Activated naive CD8-positive, alpha-beta T cell treated with anti-CD3 and anti-CD28 coated beads for 36 hours (primary cell): ENCODE measurements at regions not wholly inside any gene's neighbourhood (a gene's known extent, or its start where the extent isn't known, plus 50 kb on each side); places are given as distances from the start of the nearest gene placed in this dataset.
"Not testable (repeated sequence)": the region's sequence is repeated elsewhere in the genome, so short reads cannot be mapped to it uniquely, and the experiment has no call there.

ENCODE experiments used
- DNase-seq: peaks from one replicate; pipeline ENCODE4 v3.0.0; 2021
- H3K27ac Mint-ChIP-seq: one replicate; pipeline ENCODE4 v1.8.0; 2022; ENCODE audit warnings: mild to moderate bottlenecking, moderate library complexity, mixed read lengths
- H3K27me3 Mint-ChIP-seq: one replicate; pipeline ENCODE4 v1.8.0; 2022; ENCODE audit warnings: mild to moderate bottlenecking, mixed read lengths
- H3K36me3 Mint-ChIP-seq: one replicate; pipeline ENCODE4 v1.8.0; 2021; ENCODE audit warnings: mild to moderate bottlenecking, mixed read lengths
- H3K4me1 Mint-ChIP-seq: one replicate; pipeline ENCODE4 v1.8.0; 2021; ENCODE audit warnings: mixed read lengths
- H3K4me3 Mint-ChIP-seq: one replicate; pipeline ENCODE4 v1.8.0; 2022; ENCODE audit warnings: mild to moderate bottlenecking, moderate library complexity, mixed read lengths
- H3K9me3 Mint-ChIP-seq: one replicate; pipeline ENCODE4 v1.8.0; 2022; ENCODE audit warnings: mixed read lengths

- Mint-ChIP-seq H3K9me3 (no peaks in the 10 kb centered on the region), H3K27me3 (peaks cover 34% of the 10 kb centered on the region), H3K4me1 (no peaks in the 10 kb centered on the region), H3K36me3 (no peaks in the 10 kb centered on the region), H3K27ac (no peak overlapping the region), H3K4me3 (no peak overlapping the region)
- DNase-seq: no peak
These were observed 78.1 kb upstream of the ANXA1 start for GRCh38 chr9:73073337-73074175.

GRCh38 chr9:73067074-73067473 is 84.6 kb upstream of the ANXA1 start:
- no peak for DNase-seq
- Mint-ChIP-seq H3K27ac (no peak overlapping the region), H3K4me3 (no peak overlapping the region)

GRCh38 chr9:73065439-73065838 is 86.2 kb upstream of the ANXA1 start:
- H3K4me3 Mint-ChIP-seq: no peak overlapping the region

More at GRCh38 chr9:73067074-73067473, 84.6 kb upstream of the ANXA1 start:
- no peaks in the 10 kb centered on the region for H3K9me3 Mint-ChIP-seq
- no peaks in the 10 kb centered on the region for H3K4me1 Mint-ChIP-seq
- H3K27me3 Mint-ChIP-seq: peaks cover 19% of the 10 kb centered on the region
- no peaks in the 10 kb centered on the region for H3K36me3 Mint-ChIP-seq

GRCh38 chr9:73064315-73064714 is 87.3 kb upstream of the ANXA1 start:
- DNase-seq: no peak
- no peak overlapping the region for H3K4me3 Mint-ChIP-seq
- no peaks in the 10 kb centered on the region for H3K36me3 Mint-ChIP-seq
- H3K9me3 Mint-ChIP-seq: no peaks in the 10 kb centered on the region
- H3K27ac Mint-ChIP-seq: no peak overlapping the region
- no peaks in the 10 kb centered on the region for H3K27me3 Mint-ChIP-seq
- H3K4me1 Mint-ChIP-seq: no peaks in the 10 kb centered on the region

More at GRCh38 chr9:73065439-73065838, 86.2 kb upstream of the ANXA1 start:
- Mint-ChIP-seq H3K4me1 (no peaks in the 10 kb centered on the region), H3K27me3 (peaks cover 8% of the 10 kb centered on the region), H3K27ac (no peak overlapping the region), H3K9me3 (no peaks in the 10 kb centered on the region), H3K36me3 (no peaks in the 10 kb centered on the region)
- no peak for DNase-seq

GRCh38 chr9:73061146-73061545 is 90.5 kb upstream of the ANXA1 start:
- H3K27ac Mint-ChIP-seq: no peak overlapping the region

GRCh38 chr9:73059247-73059646 is 92.4 kb upstream of the ANXA1 start:
- Mint-ChIP-seq H3K27me3 (no peaks in the 10 kb centered on the region), H3K4me3 (no peak overlapping the region), H3K9me3 (no peaks in the 10 kb centered on the region), H3K4me1 (no peaks in the 10 kb centered on the region), H3K36me3 (no peaks in the 10 kb centered on the region), H3K27ac (no peak overlapping the region)
- DNase-seq: no peak

More at GRCh38 chr9:73061146-73061545, 90.5 kb upstream of the ANXA1 start:
- no peak for DNase-seq
- Mint-ChIP-seq H3K4me3 (no peak overlapping the region), H3K4me1 (no peaks in the 10 kb centered on the region), H3K36me3 (no peaks in the 10 kb centered on the region), H3K27me3 (no peaks in the 10 kb centered on the region), H3K9me3 (no peaks in the 10 kb centered on the region)

- Mint-ChIP-seq H3K27ac (no peak overlapping the region), H3K9me3 (no peaks in the 10 kb centered on the region), H3K4me3 (no peak overlapping the region), H3K36me3 (no peaks in the 10 kb centered on the region), H3K27me3 (peaks cover 5% of the 10 kb centered on the region), H3K4me1 (peaks cover 2% of the 10 kb centered on the region)
- DNase-seq: no peak
These were observed 95.4 kb upstream of the ANXA1 start for GRCh38 chr9:73056245-73056644.

GRCh38 chr9:73054091-73054490 is 97.6 kb upstream of the ANXA1 start:
- H3K27me3 Mint-ChIP-seq: peaks cover 8% of the 10 kb centered on the region
- H3K36me3 Mint-ChIP-seq: no peaks in the 10 kb centered on the region
- H3K27ac Mint-ChIP-seq: no peak overlapping the region
- no peaks in the 10 kb centered on the region for H3K9me3 Mint-ChIP-seq
- H3K4me1 Mint-ChIP-seq: peaks cover 2% of the 10 kb centered on the region
- no peak overlapping the region for H3K4me3 Mint-ChIP-seq
- no peak for DNase-seq

- Mint-ChIP-seq H3K4me3 (no peak overlapping the region), H3K27me3 (peaks cover 8% of the 10 kb centered on the region), H3K9me3 (no peaks in the 10 kb centered on the region), H3K27ac (no peak overlapping the region), H3K4me1 (peaks cover 2% of the 10 kb centered on the region), H3K36me3 (no peaks in the 10 kb centered on the region)
- DNase-seq: no peak
These were observed 98.1 kb upstream of the ANXA1 start for GRCh38 chr9:73053543-73053942.

GRCh38 chr9:73050887-73051550 is 98.2 kb upstream of the ALDH1A1 start:
- Mint-ChIP-seq H3K9me3 (no peaks in the 10 kb centered on the region), H3K4me3 (no peak overlapping the region), H3K4me1 (peaks cover 2% of the 10 kb centered on the region), H3K27ac (no peak overlapping the region), H3K27me3 (peaks cover 9% of the 10 kb centered on the region), H3K36me3 (no peaks in the 10 kb centered on the region)
- no peak for DNase-seq

- no peak overlapping the region for H3K27ac Mint-ChIP-seq
- no peak for DNase-seq
- H3K4me3 Mint-ChIP-seq: no peak overlapping the region
- H3K4me1 Mint-ChIP-seq: peaks cover 2% of the 10 kb centered on the region
- no peaks in the 10 kb centered on the region for H3K9me3 Mint-ChIP-seq
- no peaks in the 10 kb centered on the region for H3K36me3 Mint-ChIP-seq
- H3K27me3 Mint-ChIP-seq: peaks cover 11% of the 10 kb centered on the region
These were observed 97.4 kb upstream of the ALDH1A1 start for GRCh38 chr9:73050065-73050816.

GRCh38 chr9:73049280-73049679 is 96.4 kb upstream of the ALDH1A1 start:
- Mint-ChIP-seq H3K9me3 (no peaks in the 10 kb centered on the region), H3K4me3 (no peak overlapping the region), H3K4me1 (peaks cover 2% of the 10 kb centered on the region), H3K27ac (no peak overlapping the region), H3K27me3 (peaks cover 11% of the 10 kb centered on the region), H3K36me3 (no peaks in the 10 kb centered on the region)
- no peak for DNase-seq

GRCh38 chr9:73046769-73047168 is 93.9 kb upstream of the ALDH1A1 start:
- DNase-seq: no peak
- no peaks in the 10 kb centered on the region for H3K36me3 Mint-ChIP-seq

GRCh38 chr9:73044776-73045175 is 91.9 kb upstream of the ALDH1A1 start:
- not testable (repeated sequence) for H3K4me1 Mint-ChIP-seq, DNase-seq, H3K36me3 Mint-ChIP-seq, H3K27ac Mint-ChIP-seq, H3K9me3 Mint-ChIP-seq, H3K27me3 Mint-ChIP-seq, H3K4me3 Mint-ChIP-seq

More at GRCh38 chr9:73046769-73047168, 93.9 kb upstream of the ALDH1A1 start:
- no peak overlapping the region for H3K27ac Mint-ChIP-seq
- H3K27me3 Mint-ChIP-seq: peaks cover 6% of the 10 kb centered on the region
- no peaks in the 10 kb centered on the region for H3K9me3 Mint-ChIP-seq
- H3K4me1 Mint-ChIP-seq: no peaks in the 10 kb centered on the region
- no peak overlapping the region for H3K4me3 Mint-ChIP-seq

GRCh38 chr9:73042155-73042554 is 89.3 kb upstream of the ALDH1A1 start:
- H3K4me3 Mint-ChIP-seq: no peak overlapping the region
- no peaks in the 10 kb centered on the region for H3K4me1 Mint-ChIP-seq
- no peak for DNase-seq
- H3K27ac Mint-ChIP-seq: no peak overlapping the region
- no peaks in the 10 kb centered on the region for H3K9me3 Mint-ChIP-seq
- peaks cover 7% of the 10 kb centered on the region for H3K27me3 Mint-ChIP-seq
- H3K36me3 Mint-ChIP-seq: no peaks in the 10 kb centered on the region
